NT2/D1 (cell line): ENCODE measurements at regions not wholly inside any gene's neighbourhood (a gene's known extent, or its start where the extent isn't known, plus 50 kb on each side); places are given as distances from the start of the nearest gene placed in this dataset.
A peak's percentile ranks its signal among the peaks of the same experiment; 100 is the strongest.
"Not testable (repeated sequence)": the region's sequence is repeated elsewhere in the genome, so short reads cannot be mapped to it uniquely, and the experiment has no call there.

Experiments used
- DNase-seq: peaks from one replicate; pipeline ENCODE4 v3.0.0-alpha.2; 2011; ENCODE audit warnings: low read depth, low spot score
- H3K27me3 ChIP-seq: 2 replicates; pipeline ENCODE4 v1.6.0; 2011; ENCODE audit warnings: mild to moderate bottlenecking; ENCODE audit not compliant: insufficient read length, insufficient read depth
- H3K36me3 ChIP-seq: 2 replicates; pipeline ENCODE4 v1.6.1; 2011; ENCODE audit warnings: mild to moderate bottlenecking, low read length, mixed read lengths; ENCODE audit not compliant: insufficient read depth, insufficient read length
- H3K4me1 ChIP-seq: 2 replicates; pipeline ENCODE4 v1.5.1; 2011; ENCODE audit not compliant: insufficient read depth, insufficient read length
- H3K4me3 ChIP-seq: 2 replicates; pipeline ENCODE4 v1.5.1; 2011; ENCODE audit warnings: low read depth; ENCODE audit not compliant: insufficient read length
- H3K9ac ChIP-seq: 2 replicates; pipeline ENCODE4 v1.6.0; 2011; ENCODE audit warnings: low read depth; ENCODE audit not compliant: insufficient read length
- H3K9me3 ChIP-seq: 2 replicates; pipeline ENCODE4 v1.5.1; 2011; ENCODE audit warnings: mild to moderate bottlenecking, low read length; ENCODE audit not compliant: insufficient read depth
- SUZ12 ChIP-seq: IDR thresholded peaks from 2 replicates; pipeline ENCODE4 v1.6.1; 2011; ENCODE audit not compliant: insufficient read length, insufficient read depth; ENCODE audit errors: extremely low read depth
- YY1 ChIP-seq: IDR thresholded peaks from 2 replicates; pipeline ENCODE4 v1.6.1; 2011; ENCODE audit not compliant: insufficient read length, insufficient read depth
- ZNF274 ChIP-seq: IDR thresholded peaks from 2 replicates; pipeline ENCODE4 v1.6.1; 2011; ENCODE audit warnings: mild to moderate bottlenecking, low read depth, low read length

GRCh38 chr6:122248844-122249243 lies 150.6 kb upstream of the HSF2 start:
- Histone ChIP-seq H3K4me1 (no peaks in the 10 kb centered on the region), H3K9ac (no peak overlapping the region), H3K27me3 (no peaks in the 10 kb centered on the region), H3K9me3 (no peaks in the 10 kb centered on the region), H3K4me3 (no peak overlapping the region), H3K36me3 (no peaks in the 10 kb centered on the region)
- no peak for DNase-seq
- TF ChIP-seq YY1 (no peak), SUZ12 (no peak), ZNF274 (no peak)

- H3K36me3 ChIP-seq: no peaks in the 10 kb centered on the region
- H3K4me3 ChIP-seq: no peak overlapping the region
- no peaks in the 10 kb centered on the region for H3K4me1 ChIP-seq
- H3K9me3 ChIP-seq: no peaks in the 10 kb centered on the region
- TF ChIP-seq YY1: no peak
- no peak for TF ChIP-seq ZNF274
- no peak for TF ChIP-seq SUZ12
- no peak overlapping the region for H3K9ac ChIP-seq
- H3K27me3 ChIP-seq: no peaks in the 10 kb centered on the region
- no peak for DNase-seq
Observed at GRCh38 chr6:122258839-122259238, 140.6 kb upstream of the HSF2 start.

- no peak overlapping the region for H3K4me3 ChIP-seq
- DNase-seq: peak; percentile 20
- H3K4me1 ChIP-seq: no peaks in the 10 kb centered on the region
- no peak overlapping the region for H3K9ac ChIP-seq
- H3K36me3 ChIP-seq: no peaks in the 10 kb centered on the region
- H3K9me3 ChIP-seq: no peaks in the 10 kb centered on the region
- H3K27me3 ChIP-seq: no peaks in the 10 kb centered on the region
- TF ChIP-seq YY1 (no peak), ZNF274 (no peak), SUZ12 (no peak)
Observed at GRCh38 chr6:122264557-122264956, 134.9 kb upstream of the HSF2 start.

- TF ChIP-seq SUZ12 (no peak), ZNF274 (no peak), YY1 (no peak)
- Histone ChIP-seq H3K9ac (no peak overlapping the region), H3K4me1 (no peaks in the 10 kb centered on the region), H3K36me3 (no peaks in the 10 kb centered on the region), H3K9me3 (no peaks in the 10 kb centered on the region), H3K27me3 (no peaks in the 10 kb centered on the region), H3K4me3 (no peak overlapping the region)
- DNase-seq: no peak
Observed at GRCh38 chr6:122265755-122266154, 133.7 kb upstream of the HSF2 start.

- no peak for TF ChIP-seq YY1
- no peak for TF ChIP-seq SUZ12
- TF ChIP-seq ZNF274: no peak
- no peaks in the 10 kb centered on the region for H3K9me3 ChIP-seq
Observed at GRCh38 chr6:122268394-122268793, 131.1 kb upstream of the HSF2 start.

GRCh38 chr6:122276637-122277036 lies 122.8 kb upstream of the HSF2 start:
- no peak overlapping the region for H3K9ac ChIP-seq
- TF ChIP-seq YY1 (no peak), SUZ12 (no peak), ZNF274 (no peak)
- no peaks in the 10 kb centered on the region for H3K9me3 ChIP-seq
- H3K4me1 ChIP-seq: no peaks in the 10 kb centered on the region
- no peaks in the 10 kb centered on the region for H3K27me3 ChIP-seq
- DNase-seq: no peak
- no peaks in the 10 kb centered on the region for H3K36me3 ChIP-seq
- no peak overlapping the region for H3K4me3 ChIP-seq

More at GRCh38 chr6:122268394-122268793, 131.1 kb upstream of the HSF2 start:
- no peaks in the 10 kb centered on the region for H3K36me3 ChIP-seq
- H3K27me3 ChIP-seq: no peaks in the 10 kb centered on the region
- no peak for DNase-seq
- no peak overlapping the region for H3K4me3 ChIP-seq
- H3K4me1 ChIP-seq: no peaks in the 10 kb centered on the region
- H3K9ac ChIP-seq: no peak overlapping the region

- H3K36me3 ChIP-seq, H3K4me3 ChIP-seq, H3K9me3 ChIP-seq, H3K27me3 ChIP-seq, H3K9ac ChIP-seq, DNase-seq, H3K4me1 ChIP-seq: not testable (repeated sequence)
Observed at GRCh38 chr6:122280105-122281021, 119.1 kb upstream of the HSF2 start.

GRCh38 chr6:122283884-122284283 lies 115.6 kb upstream of the HSF2 start:
- no peak overlapping the region for H3K4me3 ChIP-seq
- DNase-seq: no peak
- no peaks in the 10 kb centered on the region for H3K4me1 ChIP-seq
- TF ChIP-seq SUZ12 (no peak), ZNF274 (no peak), YY1 (no peak)
- no peak overlapping the region for H3K9ac ChIP-seq
- no peaks in the 10 kb centered on the region for H3K27me3 ChIP-seq
- no peaks in the 10 kb centered on the region for H3K9me3 ChIP-seq
- H3K36me3 ChIP-seq: no peaks in the 10 kb centered on the region
